H9 (cell line): ENCODE measurements at regions not wholly inside any gene's neighbourhood (a gene's known extent, or its start where the extent isn't known, plus 50 kb on each side); places are given as distances from the start of the nearest gene placed in this dataset.

Experiments used
- DNase-seq: peaks from one replicate; pipeline ENCODE4 v3.0.0-alpha.2; 2017
- H2AFZ ChIP-seq: one replicate; pipeline ENCODE4 v1.6.1; 2013; ENCODE audit warnings: mild to moderate bottlenecking, low read length, control low read depth, moderate library complexity
- H2AK5ac ChIP-seq: 2 replicates; pipeline ENCODE4 v1.6.1; 2013; ENCODE audit warnings: low read length, control low read depth, mixed read lengths; ENCODE audit not compliant: insufficient read length
- H2BK120ac ChIP-seq: one replicate; pipeline ENCODE4 v1.6.1; 2013; ENCODE audit warnings: low read depth, mild to moderate bottlenecking, low read length, control low read depth, inconsistent platforms; ENCODE audit not compliant: poor library complexity, severe bottlenecking
- H2BK12ac ChIP-seq: 2 replicates; pipeline ENCODE4 v1.6.1; 2013; ENCODE audit warnings: low read length, control low read depth, mixed read lengths, low read depth; ENCODE audit not compliant: insufficient read length
- H2BK15ac ChIP-seq: 2 replicates; pipeline ENCODE4 v1.6.1; 2013; ENCODE audit warnings: low read depth, low read length, control low read depth
- H2BK20ac ChIP-seq: one replicate; pipeline ENCODE4 v1.6.1; 2013; ENCODE audit warnings: low read depth, mild to moderate bottlenecking, low read length, control low read depth, inconsistent platforms; ENCODE audit not compliant: poor library complexity, severe bottlenecking
- H2BK5ac ChIP-seq: 2 replicates; pipeline ENCODE4 v1.6.1; 2013; ENCODE audit warnings: low read length, control low read depth, mixed read lengths; ENCODE audit not compliant: insufficient read length
- H3K14ac ChIP-seq: 2 replicates; pipeline ENCODE4 v1.6.1; 2013; ENCODE audit warnings: low read length, control low read depth; ENCODE audit not compliant: insufficient read depth
- H3K18ac ChIP-seq: 2 replicates; pipeline ENCODE4 v1.6.1; 2013; ENCODE audit warnings: low read depth, mild to moderate bottlenecking, mixed read lengths, low read length, control low read depth; ENCODE audit not compliant: insufficient read length
- H3K23ac ChIP-seq: 2 replicates; pipeline ENCODE4 v1.6.1; 2013; ENCODE audit warnings: low read length, control low read depth, mixed read lengths, low read depth; ENCODE audit not compliant: insufficient read length
- H3K23me2 ChIP-seq: 2 replicates; pipeline ENCODE4 v1.6.1; 2013; ENCODE audit warnings: low read depth, mild to moderate bottlenecking, mixed read lengths, low read length, control low read depth; ENCODE audit not compliant: insufficient read length, poor library complexity, severe bottlenecking
- H3K27ac ChIP-seq: 2 replicates; pipeline ENCODE4 v1.5.1; 2013; ENCODE audit warnings: low read length, control low read depth, mixed read lengths, low read depth; ENCODE audit not compliant: insufficient read length
- H3K27me3 ChIP-seq: 2 replicates; pipeline ENCODE4 v1.6.1; 2013; ENCODE audit warnings: low read length, control low read depth, inconsistent platforms; ENCODE audit not compliant: insufficient read depth
- H3K4ac ChIP-seq: 2 replicates; pipeline ENCODE4 v1.6.1; 2013; ENCODE audit warnings: low read depth, mild to moderate bottlenecking, control low read depth, inconsistent platforms, low read length, moderate library complexity
- H3K4me1 ChIP-seq: 2 replicates; pipeline ENCODE4 v1.6.1; 2013; ENCODE audit warnings: low read length, control low read depth, inconsistent platforms; ENCODE audit not compliant: insufficient read depth
- H3K4me2 ChIP-seq: 2 replicates; pipeline ENCODE4 v1.6.1; 2013; ENCODE audit warnings: low read length, control low read depth, mixed read lengths; ENCODE audit not compliant: insufficient read length, insufficient read depth
- H3K56ac ChIP-seq: 2 replicates; pipeline ENCODE4 v1.6.1; 2013; ENCODE audit warnings: low read depth, mild to moderate bottlenecking, mixed read lengths, low read length, control low read depth; ENCODE audit not compliant: insufficient read length
- H3K79me1 ChIP-seq: 2 replicates; pipeline ENCODE4 v1.6.1; 2013; ENCODE audit warnings: low read depth, mild to moderate bottlenecking, moderate library complexity, low read length, control low read depth, inconsistent platforms; ENCODE audit not compliant: insufficient read depth, poor library complexity, severe bottlenecking
- H3K79me2 ChIP-seq: 2 replicates; pipeline ENCODE4 v1.6.1; 2013; ENCODE audit warnings: low read length, control low read depth, inconsistent platforms; ENCODE audit not compliant: insufficient read depth
- H3K9ac ChIP-seq: 2 replicates; pipeline ENCODE4 v1.6.1; 2013; ENCODE audit warnings: low read length, control low read depth, mixed read lengths; ENCODE audit not compliant: insufficient read length; ENCODE audit errors: extremely low read depth
- H3K9me3 ChIP-seq: one replicate; pipeline ENCODE4 v1.6.1; 2013; ENCODE audit warnings: low read depth, low read length, inconsistent platforms; ENCODE audit not compliant: control insufficient read depth
- H3T11ph ChIP-seq: one replicate; pipeline ENCODE4 v1.6.1; 2013; ENCODE audit warnings: mild to moderate bottlenecking, low read length, control low read depth, inconsistent platforms
- H4K20me1 ChIP-seq: one replicate; pipeline ENCODE4 v1.6.1; 2013; ENCODE audit not compliant: control insufficient read depth, insufficient read length, insufficient read depth
- H4K5ac ChIP-seq: 2 replicates; pipeline ENCODE4 v1.6.1; 2013; ENCODE audit warnings: low read depth, mild to moderate bottlenecking, mixed read lengths, low read length, control low read depth; ENCODE audit not compliant: insufficient read length
- H4K8ac ChIP-seq: replicated peaks from 2 replicates; pipeline ENCODE4 v1.6.1; 2013; ENCODE audit warnings: low read length, control low read depth, mixed read lengths, low read depth; ENCODE audit not compliant: insufficient read length
- H4K91ac ChIP-seq: 2 replicates; pipeline ENCODE4 v1.6.1; 2013; ENCODE audit warnings: low read depth, mild to moderate bottlenecking, moderate library complexity, mixed read lengths, low read length, control low read depth; ENCODE audit not compliant: insufficient read length
- H3K27ac Mint-ChIP-seq, 3 experiments: 2 replicates in 2 of 3; 3 replicates in 1 of 3; pipeline ENCODE4 v1.8.0; 2020 to 2021; ENCODE audit warnings: mixed read lengths in 3 of 3, mild to moderate bottlenecking in 1 of 3, moderate library complexity in 1 of 3
- H3K27me3 Mint-ChIP-seq: 2 replicates; pipeline ENCODE4 v1.8.0; 2021; ENCODE audit warnings: low read depth, mild to moderate bottlenecking, moderate library complexity, mixed read lengths
- H3K36me3 Mint-ChIP-seq, 3 experiments: 2 replicates in 2 of 3; 3 replicates in 1 of 3; pipeline ENCODE4 v1.8.0; 2020 to 2021; ENCODE audit warnings: low read depth in 3 of 3, mixed read lengths in 3 of 3; ENCODE audit not compliant: insufficient read depth in 1 of 3
- H3K4me1 Mint-ChIP-seq, 2 experiments: 2 replicates each; pipeline ENCODE4 v1.8.0; 2020; ENCODE audit warnings: mixed read lengths in 2 of 2
- H3K4me3 Mint-ChIP-seq, 2 experiments: 2 replicates in 1 of 2; 3 replicates in 1 of 2; pipeline ENCODE4 v1.8.0; 2020 to 2021; ENCODE audit warnings: mild to moderate bottlenecking in 2 of 2, mixed read lengths in 2 of 2, moderate library complexity in 1 of 2
- H3K9me3 Mint-ChIP-seq, 2 experiments: 2 replicates in 1 of 2; 3 replicates in 1 of 2; pipeline ENCODE4 v1.8.0; 2020; ENCODE audit warnings: mild to moderate bottlenecking in 2 of 2, mixed read lengths in 2 of 2, moderate library complexity in 1 of 2
- CTCF ChIP-seq: fragments of 200-600 bp; sonication (generic); conservative IDR thresholded peaks from 3 replicates; pipeline ENCODE4 v1.8.0; 2021; ENCODE audit warnings: antibody characterized with exemption, mild to moderate bottlenecking
- WGBS: extraction: QIAGEN DNeasy Blood & Tissue Kit; methylation state at CpG from one replicate; pipeline ENCODE4 v1.1.7; 2013; ENCODE audit warnings: missing lambda C conversion rate, low lambda C conversion rate, mixed read lengths; ENCODE audit not compliant: insufficient read length; ENCODE audit errors: extremely low coverage; 5-methylcytosine and 5-hydroxymethylcytosine counted together

- no peak overlapping the region for H2BK20ac ChIP-seq
- no peak overlapping the region for H2AFZ ChIP-seq
- H4K20me1 ChIP-seq, result no peaks in the 10 kb centered on the region
- H3K18ac ChIP-seq, result no peak overlapping the region
- H2BK15ac ChIP-seq, result no peak overlapping the region
- H3K4me1 ChIP-seq, result no peaks in the 10 kb centered on the region
- H3K27ac ChIP-seq, result no peak overlapping the region
- Mint-ChIP-seq H3K9me3 (peaks cover 8 to 45% of the 10 kb centered on the region in 2 experiments), H3K4me3 (no peak overlapping the region), H3K27me3 (no peaks in the 10 kb centered on the region), H3K4me1 (0 out of 4 replicates have a peak, but pooled peaks cover 0 to 2% of the 10 kb centered on the region in 2 experiments), H3K36me3 (no peaks in the 10 kb centered on the region; a peak in 1 of 7 replicates), H3K27ac (no peak overlapping the region)
- no peaks in the 10 kb centered on the region for H3K79me1 ChIP-seq
- WGBS, result no CpG with 5 or more reads among the region's 3 CpGs
- H3T11ph ChIP-seq, result no peak overlapping the region
- no peak for TF ChIP-seq CTCF
- no peak overlapping the region for H3K23ac ChIP-seq
- H3K79me2 ChIP-seq, result no peaks in the 10 kb centered on the region
- H2BK120ac ChIP-seq, result no peak overlapping the region
- H4K91ac ChIP-seq, result no peak overlapping the region
- H3K56ac ChIP-seq, result no peak overlapping the region
- no peak overlapping the region for H2BK12ac ChIP-seq
- no peaks in the 10 kb centered on the region for H3K23me2 ChIP-seq
- H4K8ac ChIP-seq, result no peak overlapping the region
- no peak overlapping the region for H3K9ac ChIP-seq
- H2BK5ac ChIP-seq, result no peak overlapping the region
- H4K5ac ChIP-seq, result no peak overlapping the region
- DNase-seq, result no peak
- H3K4ac ChIP-seq, result no peak overlapping the region
- H2AK5ac ChIP-seq, result no peak overlapping the region
- H3K14ac ChIP-seq, result no peak overlapping the region
- H3K27me3 ChIP-seq, result no peaks in the 10 kb centered on the region
- H3K9me3 ChIP-seq, result peaks cover 10% of the 10 kb centered on the region
- H3K4me2 ChIP-seq, result no peak overlapping the region
Observed at GRCh38 chrX:123072686-123073385, 111.2 kb upstream of the GRIA3 start.
